SH-SY5Y (cell line): ENCODE measurements at regions not wholly inside any gene's neighbourhood (a gene's known extent, or its start where the extent isn't known, plus 50 kb on each side); places are given as distances from the start of the nearest gene placed in this dataset.

Source experiments
- GATA2 ChIP-seq: IDR thresholded peaks from 2 replicates; pipeline ENCODE4 v1.6.1; 2011; ENCODE audit warnings: mild to moderate bottlenecking, low read depth, low read length
- GATA3 ChIP-seq: IDR thresholded peaks from 2 replicates; pipeline ENCODE4 v1.6.1; 2011; ENCODE audit warnings: low read depth, mild to moderate bottlenecking, low read length, moderate library complexity

DNA sequence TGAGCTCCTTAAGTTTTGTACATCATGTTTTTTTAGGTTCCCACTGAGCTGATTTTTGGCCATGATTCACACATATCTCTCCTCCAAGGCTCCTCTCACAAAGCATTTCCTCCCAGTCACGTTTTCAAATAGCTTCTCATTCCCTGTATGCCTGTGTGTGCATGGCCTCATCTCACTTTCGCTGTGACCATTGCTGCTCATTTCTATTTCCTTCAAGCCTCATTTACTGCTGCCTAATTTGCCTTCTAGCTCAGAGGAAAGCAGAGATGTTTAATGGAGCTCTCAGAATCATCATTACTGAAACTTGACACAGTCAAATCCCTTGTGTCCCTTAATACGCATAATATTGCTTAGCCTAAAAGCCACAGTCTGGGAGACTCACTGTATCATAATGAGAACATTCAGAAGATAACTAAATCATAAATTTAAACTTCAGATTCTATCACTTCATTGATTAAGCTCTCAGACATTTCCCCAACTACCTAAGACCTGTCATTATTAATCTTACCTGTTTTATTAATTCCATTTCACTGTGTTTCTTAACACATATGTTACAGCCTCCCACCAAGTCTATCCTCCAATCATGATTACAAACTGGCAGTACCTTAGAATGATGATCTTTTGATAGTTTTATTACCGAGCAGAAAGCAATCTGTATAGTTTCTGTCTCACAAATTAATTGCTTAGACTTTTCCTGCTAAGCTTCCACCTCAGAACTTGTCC lies 278.3 kb upstream of the PTGER4 start:
- no peak for TF ChIP-seq GATA3
- TF ChIP-seq GATA2 = no peak

DNA sequence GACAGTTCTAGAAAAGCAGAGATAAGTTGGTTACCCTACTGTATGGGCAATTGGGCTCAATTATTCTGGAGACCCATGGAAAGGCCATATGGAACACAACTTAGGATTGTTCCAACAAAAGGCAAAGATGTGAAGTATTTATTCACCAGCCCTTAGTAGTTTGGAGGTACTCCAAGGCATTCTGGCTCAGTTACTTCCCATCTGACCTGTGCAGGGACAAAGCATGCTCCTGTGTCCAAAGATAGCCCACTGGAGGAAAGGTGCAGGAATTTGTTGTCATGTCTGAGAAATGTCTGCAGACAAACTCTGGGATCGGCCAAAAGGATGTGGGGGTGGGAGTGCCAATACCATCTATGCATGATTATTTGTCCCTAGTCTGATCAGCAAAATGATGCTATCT lies 279.5 kb upstream of the PTGER4 start:
- TF ChIP-seq GATA3 = no peak

DNA sequence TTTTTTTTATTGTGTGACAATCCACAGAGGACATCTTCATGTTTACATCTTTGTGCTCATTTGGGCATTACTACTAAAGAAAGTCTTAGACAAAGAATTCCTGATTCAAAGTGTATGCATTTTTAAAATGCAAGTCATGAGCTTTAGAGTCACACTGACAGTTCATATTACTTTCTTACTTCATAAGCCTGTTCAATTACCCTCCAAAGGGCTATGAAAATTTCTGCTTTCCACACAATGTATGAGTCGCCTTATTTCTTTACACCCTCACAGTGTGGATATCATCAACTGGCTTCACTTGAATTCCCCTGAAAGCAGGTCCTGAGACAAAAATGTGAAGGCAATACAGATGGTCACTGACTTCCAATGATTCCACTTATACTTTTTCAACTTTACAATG lies 280.4 kb upstream of the PTGER4 start:
- TF ChIP-seq GATA3 (no peak), GATA2 (no peak)

DNA sequence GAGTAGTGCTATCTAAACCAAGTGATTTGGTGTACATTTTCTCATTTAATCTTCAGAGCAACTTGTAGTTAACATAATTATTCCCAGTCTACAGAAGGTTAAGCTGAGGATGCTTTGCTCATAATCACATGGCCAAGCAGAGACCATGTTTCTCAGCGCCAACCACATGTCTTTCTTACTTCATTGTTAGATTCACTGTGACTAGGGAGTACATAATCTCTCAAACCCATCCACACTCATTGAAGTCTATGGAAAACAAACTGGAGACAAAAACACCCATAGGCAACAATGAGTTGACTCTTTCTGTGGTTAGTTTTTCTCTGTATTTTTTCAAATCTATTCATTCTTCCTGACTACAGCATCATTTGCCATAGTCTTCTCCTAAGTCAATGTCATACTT lies 281.7 kb upstream of the PTGER4 start:
- TF ChIP-seq GATA3 (no peak), GATA2 (no peak)

DNA sequence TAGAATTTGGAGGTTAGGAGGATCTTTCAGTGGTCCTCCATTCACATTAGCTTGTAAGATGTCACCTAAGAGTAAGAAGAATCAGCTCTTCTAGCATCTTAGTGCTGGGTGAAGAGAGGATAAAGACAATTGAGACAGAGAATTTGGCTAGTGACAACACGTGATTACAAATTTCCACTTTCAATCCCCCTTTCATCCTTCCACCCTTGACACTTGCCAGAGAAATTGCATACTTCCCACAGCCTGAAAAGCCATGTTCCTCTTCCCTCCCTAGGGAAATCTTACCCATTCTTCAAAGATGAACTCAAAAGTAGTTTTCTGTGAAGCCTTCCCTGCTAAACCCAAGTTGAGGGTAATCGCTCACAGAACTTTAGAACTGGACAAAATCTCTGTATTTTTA lies 282.6 kb upstream of the PTGER4 start:
- TF ChIP-seq GATA2 (no peak), GATA3 (no peak)

DNA sequence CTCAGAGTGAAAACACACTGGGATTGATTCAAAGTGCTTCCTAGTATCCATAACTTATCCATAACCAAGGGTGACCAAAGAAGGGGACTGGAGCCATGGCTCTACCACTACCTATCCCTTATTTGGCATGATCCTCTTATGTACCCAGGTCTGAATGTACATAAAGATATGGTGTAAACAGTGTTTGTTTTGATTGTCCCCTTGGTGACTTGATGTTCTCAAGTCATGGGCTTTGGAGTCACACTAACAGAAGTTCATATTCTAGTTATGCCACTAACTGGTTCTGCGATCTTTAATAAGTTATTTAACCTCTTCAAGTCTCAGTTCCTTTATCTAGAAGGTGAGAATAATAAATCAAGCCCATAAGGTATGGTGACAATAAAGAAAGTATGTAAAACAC lies 283.4 kb upstream of the PTGER4 start:
- no peak for TF ChIP-seq GATA3
- TF ChIP-seq GATA2 = no peak

DNA sequence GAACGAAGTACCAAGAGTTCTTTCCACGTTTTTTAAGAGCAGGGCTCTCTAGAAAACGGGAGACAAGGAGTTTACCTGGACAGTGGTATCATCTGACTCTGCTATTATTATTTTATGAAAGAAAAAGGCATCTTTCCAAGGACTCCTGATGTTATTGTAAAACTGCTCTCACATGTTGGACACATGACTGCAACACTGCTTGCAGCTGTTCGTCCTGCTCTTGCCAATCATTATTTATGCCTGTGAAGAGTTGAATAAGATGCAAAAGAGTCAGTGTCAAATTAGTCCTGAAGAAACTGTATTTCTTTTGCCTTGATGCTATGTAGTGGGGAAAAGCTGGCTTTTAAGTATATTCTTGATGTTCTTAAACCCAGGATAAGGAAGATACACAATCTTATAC lies 284.5 kb upstream of the PTGER4 start:
- TF ChIP-seq GATA3 (no peak), GATA2 (no peak)

DNA sequence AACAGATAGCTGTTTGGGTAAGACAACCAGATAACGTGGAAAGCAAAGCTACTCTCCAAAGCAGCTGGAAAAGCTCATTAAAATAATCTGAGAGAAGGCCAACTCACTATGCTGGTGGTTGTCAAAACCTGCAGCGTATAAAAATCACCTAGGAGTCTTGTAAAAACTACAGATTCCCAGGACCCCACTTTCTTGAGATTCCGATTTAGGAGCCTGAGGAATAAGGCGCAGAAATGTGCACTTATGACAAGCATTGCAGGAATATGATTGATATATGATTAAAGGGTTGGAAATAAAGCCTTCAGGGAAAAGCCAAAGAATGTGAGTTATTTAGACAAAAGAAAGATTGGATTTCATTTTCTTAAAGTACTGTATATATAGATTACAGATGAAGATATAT lies 285.0 kb upstream of the PTGER4 start:
- TF ChIP-seq GATA3 = no peak
- TF ChIP-seq GATA2 = no peak

DNA sequence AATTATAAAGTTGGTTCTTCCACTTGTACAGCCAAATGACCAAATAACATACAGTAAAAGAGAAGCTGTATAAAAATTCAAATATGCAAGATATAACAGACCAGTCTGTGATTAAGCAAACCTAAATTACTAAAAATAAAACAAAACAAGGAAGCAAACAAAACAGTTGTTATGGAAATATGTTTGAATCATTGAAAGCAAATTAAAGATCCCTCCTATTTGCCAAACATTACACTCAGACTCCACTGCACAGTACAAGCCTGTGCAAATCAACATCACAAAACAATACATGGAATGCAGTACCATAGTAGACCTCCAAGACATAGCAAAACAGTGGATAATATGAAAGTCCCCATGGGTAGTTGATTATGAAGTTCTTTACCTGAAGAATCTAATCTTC lies 288.1 kb upstream of the PTGER4 start:
- TF ChIP-seq GATA2 = no peak
- TF ChIP-seq GATA3 = no peak

DNA sequence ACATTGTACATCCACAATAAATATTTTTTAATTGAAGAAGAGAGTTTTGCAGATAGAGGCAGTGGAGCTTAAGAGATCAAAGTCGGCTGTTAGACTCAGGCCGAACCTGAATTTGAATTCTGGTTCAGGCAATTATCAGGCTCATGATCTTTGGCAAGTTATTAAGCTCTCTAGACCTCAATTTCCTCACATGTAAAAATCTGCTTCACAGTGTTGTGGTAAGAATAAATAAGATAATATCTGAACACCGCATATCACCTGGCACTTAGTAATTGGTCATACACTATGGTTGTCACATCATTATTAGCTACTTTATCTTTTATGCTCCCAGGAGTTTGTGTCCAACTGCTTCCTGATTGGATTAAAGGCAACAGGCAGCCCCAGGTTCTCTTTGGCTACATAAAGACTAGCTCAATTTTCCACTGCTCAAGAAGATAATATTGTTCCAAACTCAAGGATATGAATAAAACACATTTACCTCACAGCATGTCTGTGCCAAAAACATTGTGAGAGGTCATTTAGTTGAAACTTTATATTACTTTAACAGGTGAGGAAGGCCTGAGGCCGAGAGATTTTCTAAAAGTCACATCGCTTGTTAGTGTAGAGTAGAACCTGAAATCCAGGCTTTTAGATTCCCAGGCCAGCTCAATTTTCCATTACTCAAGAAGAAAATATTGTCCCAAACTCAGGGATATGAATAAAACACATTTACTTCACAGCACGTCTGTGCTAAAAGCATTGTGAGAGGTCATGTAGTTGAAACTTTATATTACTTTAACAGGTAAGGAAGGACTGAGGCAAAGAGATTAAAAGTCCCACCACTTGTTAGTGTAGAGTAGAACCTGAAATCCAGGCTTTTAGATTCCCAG lies 289.2 kb upstream of the PTGER4 start:
- TF ChIP-seq GATA3 = no peak
- no peak for TF ChIP-seq GATA2

DNA sequence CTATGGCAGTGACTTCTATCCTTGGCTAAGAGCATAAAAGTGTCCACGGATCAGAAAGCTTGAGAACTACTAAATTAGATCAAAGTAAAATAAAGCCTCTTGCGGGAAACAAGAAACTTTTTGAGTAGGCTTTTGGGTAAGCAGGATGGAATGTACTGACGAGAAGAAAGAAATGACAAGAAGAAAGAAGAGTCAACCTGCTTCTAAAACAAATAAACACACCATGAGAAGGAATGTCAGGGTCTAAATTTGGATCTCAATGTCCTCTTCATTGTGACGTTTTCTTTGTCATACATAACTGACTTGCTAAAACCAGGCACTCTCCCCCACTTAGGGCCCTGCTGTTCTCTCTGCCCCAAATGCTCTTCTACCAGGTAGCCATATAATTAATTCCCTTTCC lies 290.1 kb upstream of the PTGER4 start:
- TF ChIP-seq GATA2 = no peak
- TF ChIP-seq GATA3 = no peak

DNA sequence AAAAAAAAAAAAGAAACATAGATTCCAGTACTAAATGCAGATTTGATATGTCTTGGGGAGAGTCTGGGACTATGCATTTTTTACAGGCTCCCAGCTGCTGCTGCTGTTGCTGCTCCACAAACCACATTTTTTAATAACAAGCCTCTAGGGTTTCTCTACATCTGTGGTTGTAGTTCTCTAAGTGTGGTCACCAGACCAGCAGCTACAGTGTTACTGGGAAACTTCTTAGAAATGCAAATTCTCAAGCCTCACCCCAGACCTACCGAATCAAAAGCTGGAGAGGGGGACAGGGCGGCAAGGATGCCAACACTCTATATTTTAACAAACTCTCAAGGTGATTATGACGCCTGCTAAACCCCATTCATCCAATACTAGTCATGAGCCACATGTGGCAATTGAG lies 293.4 kb upstream of the PTGER4 start:
- TF ChIP-seq GATA3 (no peak), GATA2 (no peak)

DNA sequence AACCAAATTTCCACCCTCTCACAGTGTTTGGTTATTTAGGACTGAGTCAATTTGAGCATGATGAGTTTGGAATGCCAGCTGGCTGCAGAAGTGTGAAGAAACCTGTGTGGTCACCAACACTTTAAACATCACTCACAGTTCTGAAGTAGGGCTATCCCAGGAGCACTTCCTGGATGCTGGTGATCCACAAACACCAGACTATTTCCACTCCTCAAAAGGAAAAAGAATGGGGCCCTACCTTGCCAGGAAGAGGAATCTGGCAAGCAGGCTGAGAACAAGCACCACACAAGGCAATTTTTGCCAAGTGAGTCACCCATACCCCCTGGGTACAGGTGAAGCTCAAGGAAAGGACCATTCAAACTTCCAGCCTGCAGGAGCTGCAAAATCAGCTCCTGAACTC lies 294.2 kb upstream of the PTGER4 start:
- TF ChIP-seq GATA3 (no peak), GATA2 (no peak)

DNA sequence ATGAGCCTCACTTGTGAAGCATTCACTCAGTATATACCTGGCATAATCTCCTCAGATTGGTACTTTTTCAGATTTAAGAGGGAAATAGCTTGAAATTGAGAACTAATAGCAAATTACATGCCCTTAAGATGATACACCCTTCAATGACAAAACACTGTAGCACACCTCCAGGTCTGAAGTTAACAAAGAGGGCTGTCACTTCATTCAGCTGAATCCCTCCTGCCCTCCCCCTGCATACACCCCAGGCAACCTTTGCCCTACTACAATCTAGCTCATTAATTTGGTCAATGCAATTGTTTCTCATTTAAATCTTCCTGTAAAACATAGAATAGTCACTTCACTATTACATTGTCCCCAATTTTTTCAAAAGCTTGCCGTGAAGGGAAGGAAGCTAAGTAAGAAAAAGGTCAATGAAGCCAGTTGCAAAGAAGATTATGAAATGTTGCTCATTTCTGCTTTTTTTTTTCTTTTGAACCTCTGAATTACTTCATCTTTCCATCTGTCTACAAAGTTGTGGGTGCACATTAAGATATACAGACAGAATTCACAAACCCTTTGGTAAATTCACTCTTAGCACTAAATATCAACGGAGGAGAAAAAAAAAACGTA lies 294.8 kb upstream of the PTGER4 start:
- no peak for TF ChIP-seq GATA3
- TF ChIP-seq GATA2 = no peak

DNA sequence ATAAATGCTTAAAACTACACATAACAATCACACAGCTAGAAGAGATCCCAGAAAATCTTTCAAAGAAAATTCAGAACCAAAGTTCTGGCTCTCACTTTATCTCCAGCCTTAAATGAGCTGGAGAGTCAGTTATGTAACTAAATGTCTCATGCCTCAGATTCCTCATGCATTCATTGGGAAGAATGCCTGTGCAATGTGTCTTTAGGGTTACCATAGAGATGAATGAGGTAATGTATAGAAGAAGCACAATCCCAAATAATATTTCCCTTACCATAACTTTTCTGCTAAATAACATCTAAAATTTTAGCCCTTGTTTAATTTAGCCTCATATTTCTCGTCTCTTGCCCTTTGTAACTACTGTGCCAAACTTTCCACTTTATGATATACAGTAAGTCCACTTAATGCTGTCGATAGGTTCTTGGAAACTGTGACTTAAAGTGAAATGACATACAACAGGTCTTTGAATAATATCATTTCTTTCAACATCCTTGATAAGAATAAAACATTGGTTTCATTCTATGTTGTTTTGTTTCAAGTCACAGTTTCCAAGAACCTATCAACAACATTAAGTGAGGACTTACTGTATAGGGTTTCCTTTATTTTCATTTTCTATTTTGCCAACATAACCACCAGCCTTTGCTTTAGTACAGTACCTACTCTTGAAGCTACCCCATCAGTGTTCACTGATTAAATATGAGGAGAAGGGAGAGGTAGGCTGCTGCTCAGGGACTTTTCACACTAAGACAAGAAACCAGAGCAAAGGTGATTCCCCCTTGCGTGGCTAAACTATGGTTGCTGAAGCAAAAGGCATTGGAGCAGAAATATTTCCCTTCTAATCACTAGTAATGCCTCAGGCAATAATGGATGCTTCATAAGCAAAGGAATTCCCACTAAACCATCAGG lies 295.7 kb upstream of the PTGER4 start:
- TF ChIP-seq GATA3 (no peak), GATA2 (no peak)
